NT2/D1 (cell line): ENCODE measurements at regions not wholly inside any gene's neighbourhood (a gene's known extent, or its start where the extent isn't known, plus 50 kb on each side); places are given as distances from the start of the nearest gene placed in this dataset.

ENCODE experiments used
- SUZ12 ChIP-seq: IDR thresholded peaks from 2 replicates; pipeline ENCODE4 v1.6.1; 2011; ENCODE audit not compliant: insufficient read length, insufficient read depth; ENCODE audit errors: extremely low read depth
- YY1 ChIP-seq: IDR thresholded peaks from 2 replicates; pipeline ENCODE4 v1.6.1; 2011; ENCODE audit not compliant: insufficient read length, insufficient read depth
- ZNF274 ChIP-seq: IDR thresholded peaks from 2 replicates; pipeline ENCODE4 v1.6.1; 2011; ENCODE audit warnings: mild to moderate bottlenecking, low read depth, low read length

GRCh38 chr12:69120354-69120753 is 119.0 kb upstream of the CPSF6 start:
- TF ChIP-seq ZNF274 (no peak), YY1 (no peak), SUZ12 (no peak)
